ENCODE measurements at regions not wholly inside any gene's neighbourhood (a gene's known extent, or its start where the extent isn't known, plus 50 kb on each side); places are given as distances from the start of the nearest gene placed in this dataset.

GRCh38 chr4:95949808-95950207 lies 109.9 kb downstream of the PDHA2 start:
- TF ChIP-seq BACH2 (CRISPR knock-in tag; IDR thresholded peaks at IDR 0.05; ENCODE audit: borderline replicate concordance) (no peak), ARNTL (CRISPR knock-in tag; IDR thresholded peaks at IDR 0.05; ENCODE audit: borderline replicate concordance, low read depth) (no peak), ZC3H10 (CRISPR knock-in tag; IDR thresholded peaks at IDR 0.05) (no peak), TSHZ2 (CRISPR knock-in tag; IDR thresholded peaks at IDR 0.05) (no peak), PATZ1 (CRISPR knock-in tag; IDR thresholded peaks at IDR 0.05; ENCODE audit: borderline replicate concordance) (no peak), ZNF8 (CRISPR knock-in tag; IDR thresholded peaks at IDR 0.05) (no peak), ZFP3 (CRISPR knock-in tag; IDR thresholded peaks at IDR 0.05) (no peak), TCF4 (CRISPR knock-in tag; IDR thresholded peaks at IDR 0.05; ENCODE audit: borderline replicate concordance) (no peak), RARB (CRISPR knock-in tag; IDR thresholded peaks at IDR 0.05) (no peak), ZNF565 (CRISPR knock-in tag; conservative IDR thresholded peaks at IDR 0.05; ENCODE audit: low read depth) (no peak), SNAI2 (CRISPR knock-in tag; IDR thresholded peaks at IDR 0.05) (no peak), TOX (CRISPR knock-in tag; IDR thresholded peaks at IDR 0.05; ENCODE audit: borderline replicate concordance) (no peak), PPARA (CRISPR knock-in tag; IDR thresholded peaks at IDR 0.05; ENCODE audit: borderline replicate concordance) (no peak), ZNF70 (CRISPR knock-in tag; IDR thresholded peaks at IDR 0.05) (no peak)
